A204.1 (cell line): ENCODE measurements at regions not wholly inside any gene's neighbourhood (a gene's known extent, or its start where the extent isn't known, plus 50 kb on each side); places are given as distances from the start of the nearest gene placed in this dataset.
"Not testable (repeated sequence)": the region's sequence is repeated elsewhere in the genome, so short reads cannot be mapped to it uniquely, and the experiment has no call there.

Source experiments
- FAIRE-seq: peaks from 2 replicates; lab custom pipeline; 2012; peaks lifted over from hg19 to GRCh38; lab: Jason Lieb, UNC

- FAIRE-seq, result no peak
Measured at GRCh38 chr6:50962213-50962759, 143.6 kb downstream of the TFAP2B start.

- FAIRE-seq, result no peak
Measured at GRCh38 chr6:50963952-50964351, 145.3 kb downstream of the TFAP2B start.

GRCh38 chr6:50965495-50965894 lies 146.8 kb downstream of the TFAP2B start:
- FAIRE-seq, result no peak

- FAIRE-seq, result no peak
Measured at GRCh38 chr6:50966532-50966931, 147.9 kb downstream of the TFAP2B start.

GRCh38 chr6:50966986-50967385 lies 148.3 kb downstream of the TFAP2B start:
- no peak for FAIRE-seq

- not testable (repeated sequence) for FAIRE-seq
Measured at GRCh38 chr6:50968246-50968645, 149.6 kb downstream of the TFAP2B start.

- FAIRE-seq, result no peak
Measured at GRCh38 chr6:50970908-50971307, 152.2 kb downstream of the TFAP2B start.

- no peak for FAIRE-seq
Measured at GRCh38 chr6:50973464-50973863, 154.8 kb downstream of the TFAP2B start.

- FAIRE-seq, result no peak
Measured at GRCh38 chr6:50974319-50974718, 155.6 kb downstream of the TFAP2B start.

GRCh38 chr6:50975216-50975615 lies 156.5 kb downstream of the TFAP2B start:
- FAIRE-seq, result no peak

GRCh38 chr6:50976907-50977306 lies 158.2 kb downstream of the TFAP2B start:
- FAIRE-seq, result no peak

- FAIRE-seq, result no peak
Measured at GRCh38 chr6:50977796-50978195, 159.1 kb downstream of the TFAP2B start.

- no peak for FAIRE-seq
Measured at GRCh38 chr6:50978380-50979170, 159.9 kb downstream of the TFAP2B start.

- no peak for FAIRE-seq
Measured at GRCh38 chr6:50979171-50979525, 160.5 kb downstream of the TFAP2B start.

GRCh38 chr6:50984135-50984534 lies 165.5 kb downstream of the TFAP2B start:
- FAIRE-seq, result no peak

- no peak for FAIRE-seq
Measured at GRCh38 chr6:50986319-50986718, 167.6 kb downstream of the TFAP2B start.

- FAIRE-seq, result no peak
Measured at GRCh38 chr6:50989123-50989522, 170.5 kb downstream of the TFAP2B start.

GRCh38 chr6:50990750-50991446 lies 172.2 kb downstream of the TFAP2B start:
- no peak for FAIRE-seq

- FAIRE-seq, result no peak
Measured at GRCh38 chr6:50992232-50992631, 173.6 kb downstream of the TFAP2B start.

GRCh38 chr6:50992704-50993625 lies 174.3 kb downstream of the TFAP2B start:
- no peak for FAIRE-seq

- no peak for FAIRE-seq
Measured at GRCh38 chr6:50993941-50994720, 175.5 kb downstream of the TFAP2B start.

- FAIRE-seq, result no peak
Measured at GRCh38 chr6:50995036-50995435, 176.4 kb downstream of the TFAP2B start.
